ENCODE measurements at regions not wholly inside any gene's neighbourhood (a gene's known extent, or its start where the extent isn't known, plus 50 kb on each side); places are given as distances from the start of the nearest gene placed in this dataset.

- H3K36me3 ChIP-seq: no peaks in the 10 kb centered on the region
- DNase-seq (ENCODE audit: low spot score): no peak
These were observed 1174.3 kb downstream of the GATA3 start for GRCh38 chr10:9228771-9229170.

GRCh38 chr10:9229702-9230244, 1175.3 kb downstream of the GATA3 start:
- TF ChIP-seq EZH2 (IDR thresholded peaks at IDR 0.05) (no peak), CTCF (IDR thresholded peaks at IDR 0.05) (no peak)
- no peak overlapping the region for H3K4me2 ChIP-seq
- no peak overlapping the region for H3K4me3 Mint-ChIP-seq

More at GRCh38 chr10:9228771-9229170, 1174.3 kb downstream of the GATA3 start:
- H3K79me2 ChIP-seq (ENCODE audit: low read depth): no peaks in the 10 kb centered on the region
- no peaks in the 10 kb centered on the region for H4K20me1 ChIP-seq (ENCODE audit: low read depth)
- H3K27ac ChIP-seq: no peak overlapping the region
- H3K4me3 ChIP-seq: no peak overlapping the region
- H3K36me3 Mint-ChIP-seq: no peaks in the 10 kb centered on the region
- peaks cover 9% of the 10 kb centered on the region for H3K4me1 ChIP-seq
- peaks cover 2% of the 10 kb centered on the region for H3K9me3 Mint-ChIP-seq
- H3K27me3 Mint-ChIP-seq (ENCODE audit: insufficient read depth, low read depth): no peaks in the 10 kb centered on the region
- TF ChIP-seq CTCF (IDR thresholded peaks at IDR 0.05) (no peak), EZH2 (IDR thresholded peaks at IDR 0.05) (no peak), EZH2phosphoT487 (IDR thresholded peaks at IDR 0.05) (no peak)
- H3K27ac Mint-ChIP-seq: no peak overlapping the region
- no peak overlapping the region for H2AFZ ChIP-seq (replicated peaks)
- H3K4me3 Mint-ChIP-seq: no peak overlapping the region
- H3K27me3 ChIP-seq: no peaks in the 10 kb centered on the region
- H3K9me3 ChIP-seq (ENCODE audit: low read depth): no peaks in the 10 kb centered on the region
- H3F3A ChIP-seq (ENCODE audit: low read depth): no peaks in the 10 kb centered on the region
- peaks cover 11% of the 10 kb centered on the region for H3K4me1 Mint-ChIP-seq
- no peak overlapping the region for H3K4me2 ChIP-seq
- H3K9ac ChIP-seq: no peak overlapping the region

GRCh38 chr10:9230625-9231024, 1176.1 kb downstream of the GATA3 start:
- Histone ChIP-seq H4K20me1 (ENCODE audit: low read depth) (no peaks in the 10 kb centered on the region), H3K4me1 (peaks cover under 1% of the 10 kb centered on the region), H2AFZ (replicated peaks) (no peak overlapping the region), H3K9ac (no peak overlapping the region), H3K27me3 (no peaks in the 10 kb centered on the region), H3K4me2 (no peak overlapping the region), H3K4me3 (no peak overlapping the region), H3F3A (ENCODE audit: low read depth) (no peaks in the 10 kb centered on the region), H3K27ac (no peak overlapping the region), H3K9me3 (ENCODE audit: low read depth) (no peaks in the 10 kb centered on the region), H3K79me2 (ENCODE audit: low read depth) (no peaks in the 10 kb centered on the region), H3K36me3 (no peaks in the 10 kb centered on the region)
- no peaks in the 10 kb centered on the region for H3K27me3 Mint-ChIP-seq (ENCODE audit: insufficient read depth, low read depth)
- DNase-seq (ENCODE audit: low spot score): no peak
- TF ChIP-seq CTCF (IDR thresholded peaks at IDR 0.05) (no peak), EZH2 (IDR thresholded peaks at IDR 0.05) (no peak), EZH2phosphoT487 (IDR thresholded peaks at IDR 0.05) (no peak)
- H3K27ac Mint-ChIP-seq: no peak overlapping the region
- no peak overlapping the region for H3K4me3 Mint-ChIP-seq
- H3K4me1 Mint-ChIP-seq: peaks cover 14% of the 10 kb centered on the region
- no peaks in the 10 kb centered on the region for H3K36me3 Mint-ChIP-seq
- H3K9me3 Mint-ChIP-seq: peaks cover 2% of the 10 kb centered on the region

More at GRCh38 chr10:9229702-9230244, 1175.3 kb downstream of the GATA3 start:
- Histone ChIP-seq H3K36me3 (no peaks in the 10 kb centered on the region), H3K9ac (no peak overlapping the region), H3K4me1 (peaks cover 9% of the 10 kb centered on the region), H3K79me2 (ENCODE audit: low read depth) (no peaks in the 10 kb centered on the region), H3K9me3 (ENCODE audit: low read depth) (no peaks in the 10 kb centered on the region), H3F3A (ENCODE audit: low read depth) (no peaks in the 10 kb centered on the region), H4K20me1 (ENCODE audit: low read depth) (no peaks in the 10 kb centered on the region), H3K27me3 (no peaks in the 10 kb centered on the region), H2AFZ (replicated peaks) (no peak overlapping the region), H3K27ac (no peak overlapping the region), H3K4me3 (no peak overlapping the region)
- Mint-ChIP-seq H3K27ac (no peak overlapping the region), H3K27me3 (ENCODE audit: insufficient read depth, low read depth) (no peaks in the 10 kb centered on the region), H3K9me3 (peaks cover 2% of the 10 kb centered on the region), H3K36me3 (no peaks in the 10 kb centered on the region), H3K4me1 (peaks cover 14% of the 10 kb centered on the region)
- DNase-seq (ENCODE audit: low spot score): no peak

Measured in neural progenitor cell (in vitro differentiated cells).